Ovary (tissue), 3 donors: ENCODE measurements at regions not wholly inside any gene's neighbourhood (a gene's known extent, or its start where the extent isn't known, plus 50 kb on each side); places are given as distances from the start of the nearest gene placed in this dataset.
"Not testable (repeated sequence)": the region's sequence is repeated elsewhere in the genome, so short reads cannot be mapped to it uniquely, and the experiment has no call there.

Experiments
- POLR2A ChIP-seq: fragments of 450-650 bp; IDR thresholded peaks from one replicate; pipeline ENCODE4 v1.6.1; 2017; ENCODE audit warnings: antibody characterized with exemption, mild to moderate bottlenecking, moderate library complexity
- TF ChIP-seq, protein P1 (sequence below), 3 donors: fragments of 450-650 bp in 2 of 3; fragments of 200-600 bp in 1 of 3; IDR thresholded peaks; one replicate each; pipeline versions ENCODE4 v1.5.1 to v1.8.0; 2016 to 2022; ENCODE audit warnings: antibody characterized with exemption in 3 of 3, mild to moderate bottlenecking in 1 of 3
- donor health status: DM: no; HTN: no; CAD: no.

GRCh38 chr12:131244157-131244688 is 290.5 kb downstream of the ADGRD1 start:
- TF ChIP-seq, protein P1, sequence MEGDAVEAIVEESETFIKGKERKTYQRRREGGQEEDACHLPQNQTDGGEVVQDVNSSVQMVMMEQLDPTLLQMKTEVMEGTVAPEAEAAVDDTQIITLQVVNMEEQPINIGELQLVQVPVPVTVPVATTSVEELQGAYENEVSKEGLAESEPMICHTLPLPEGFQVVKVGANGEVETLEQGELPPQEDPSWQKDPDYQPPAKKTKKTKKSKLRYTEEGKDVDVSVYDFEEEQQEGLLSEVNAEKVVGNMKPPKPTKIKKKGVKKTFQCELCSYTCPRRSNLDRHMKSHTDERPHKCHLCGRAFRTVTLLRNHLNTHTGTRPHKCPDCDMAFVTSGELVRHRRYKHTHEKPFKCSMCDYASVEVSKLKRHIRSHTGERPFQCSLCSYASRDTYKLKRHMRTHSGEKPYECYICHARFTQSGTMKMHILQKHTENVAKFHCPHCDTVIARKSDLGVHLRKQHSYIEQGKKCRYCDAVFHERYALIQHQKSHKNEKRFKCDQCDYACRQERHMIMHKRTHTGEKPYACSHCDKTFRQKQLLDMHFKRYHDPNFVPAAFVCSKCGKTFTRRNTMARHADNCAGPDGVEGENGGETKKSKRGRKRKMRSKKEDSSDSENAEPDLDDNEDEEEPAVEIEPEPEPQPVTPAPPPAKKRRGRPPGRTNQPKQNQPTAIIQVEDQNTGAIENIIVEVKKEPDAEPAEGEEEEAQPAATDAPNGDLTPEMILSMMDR (IDR thresholded peaks at IDR 0.05) = not testable (repeated sequence)
- not testable (repeated sequence) for TF ChIP-seq POLR2A
